HG02642 (cell line): ENCODE measurements at regions not wholly inside any gene's neighbourhood (a gene's known extent, or its start where the extent isn't known, plus 50 kb on each side); places are given as distances from the start of the nearest gene placed in this dataset.
A peak's percentile ranks its signal among the peaks of the same experiment; 100 is the strongest.

ENCODE experiments used
- ATAC-seq: cut with Tn5 transposase; IDR thresholded peaks from one replicate; pipeline ENCODE4 v1.9.1; 2021; ENCODE audit warnings: mild to moderate bottlenecking; ENCODE audit not compliant: unreplicated experiment, poor library complexity

DNA sequence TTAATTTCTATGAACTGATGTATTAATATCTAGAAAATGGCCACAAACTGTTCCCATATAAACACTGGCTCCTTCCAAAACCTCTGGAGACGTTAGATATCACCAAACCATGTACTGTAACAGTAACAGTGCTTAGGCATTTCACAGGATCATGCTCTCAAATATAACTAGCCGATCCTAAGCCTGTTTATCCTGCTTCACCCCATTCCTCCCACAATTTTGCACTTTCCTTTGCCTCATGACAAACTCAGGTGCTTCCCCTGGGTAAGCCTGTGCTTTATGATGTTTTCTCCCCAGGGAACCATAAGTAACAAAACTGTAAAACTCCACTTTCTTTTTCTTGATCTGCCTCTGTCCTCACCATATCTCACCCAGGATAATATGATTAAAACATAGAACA is 452.3 kb downstream of the PLA2G4A start:
- no peak for ATAC-seq

- no peak for ATAC-seq
Measured at GRCh38 chr1:187283984-187284383, 455.2 kb downstream of the PLA2G4A start.

DNA sequence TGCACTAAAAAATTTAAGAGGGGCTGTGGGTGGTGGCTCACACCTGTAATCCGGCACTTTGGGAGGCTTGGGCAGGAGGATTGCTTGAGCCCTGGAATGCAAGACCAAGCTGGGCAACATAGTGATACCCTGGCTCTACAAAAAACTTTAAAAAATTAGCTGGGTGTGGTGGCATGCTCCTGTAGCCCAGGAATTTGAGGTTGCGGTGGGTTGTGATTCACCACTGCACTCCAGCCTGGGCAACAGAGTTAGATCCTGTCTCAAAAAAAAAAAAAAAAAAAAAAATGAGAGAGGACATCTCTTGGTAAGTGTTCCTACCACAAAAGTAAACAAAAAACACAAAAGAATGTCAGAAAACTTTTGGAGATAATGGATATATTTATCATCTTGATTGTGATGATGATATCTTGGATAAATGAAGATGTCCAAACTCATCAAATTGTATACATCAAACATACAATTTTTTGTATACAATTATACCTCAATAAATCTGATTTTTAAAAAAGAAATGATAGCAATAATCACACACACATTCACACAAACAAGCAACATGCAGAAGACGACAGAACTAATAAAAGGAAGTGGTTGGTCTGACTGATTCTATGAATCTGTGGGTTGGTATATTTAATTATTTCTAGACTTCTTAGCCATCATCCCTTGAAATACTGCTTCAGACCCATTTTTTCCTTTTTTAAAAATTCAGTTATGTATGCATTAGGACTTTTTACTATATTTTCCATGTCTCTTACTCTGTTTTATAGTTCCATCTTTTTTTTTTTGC is 465.9 kb downstream of the PLA2G4A start:
- no peak for ATAC-seq

- no peak for ATAC-seq
Measured at GRCh38 chr1:187300081-187300480, 471.3 kb downstream of the PLA2G4A start.

DNA sequence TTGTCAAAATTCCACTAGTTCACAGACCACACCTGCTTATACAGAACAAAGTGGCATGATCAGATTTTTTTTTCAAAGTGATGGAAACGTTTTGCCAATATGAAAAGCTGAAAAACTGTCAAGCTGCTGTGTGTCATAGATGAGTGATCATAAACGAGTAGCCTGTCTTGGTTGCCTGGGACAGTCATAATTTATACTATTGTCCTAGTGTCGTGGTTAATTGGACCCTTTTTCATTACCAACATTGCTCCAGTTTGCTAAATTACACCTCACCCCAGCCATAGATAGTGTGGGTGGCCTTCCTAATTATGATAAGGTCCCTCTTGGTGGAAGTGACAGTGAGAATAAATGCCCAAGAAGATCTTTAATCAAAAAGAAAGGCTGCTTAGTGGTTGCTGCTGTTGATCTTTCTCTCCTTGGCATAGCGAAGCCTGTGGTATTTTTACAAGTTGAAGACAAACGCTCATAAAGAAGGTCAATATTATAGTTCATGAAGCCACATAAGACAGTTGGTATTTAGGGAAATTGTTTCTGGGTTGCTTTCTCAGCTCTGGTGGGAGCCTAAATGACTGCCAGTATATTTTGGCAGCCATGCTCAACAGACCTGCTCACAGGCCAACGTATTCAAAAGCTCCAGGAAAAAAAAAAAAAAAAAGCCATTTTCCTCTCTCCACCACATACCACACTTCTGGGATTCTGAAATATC is 478.1 kb downstream of the PLA2G4A start:
- ATAC-seq = no peak

DNA sequence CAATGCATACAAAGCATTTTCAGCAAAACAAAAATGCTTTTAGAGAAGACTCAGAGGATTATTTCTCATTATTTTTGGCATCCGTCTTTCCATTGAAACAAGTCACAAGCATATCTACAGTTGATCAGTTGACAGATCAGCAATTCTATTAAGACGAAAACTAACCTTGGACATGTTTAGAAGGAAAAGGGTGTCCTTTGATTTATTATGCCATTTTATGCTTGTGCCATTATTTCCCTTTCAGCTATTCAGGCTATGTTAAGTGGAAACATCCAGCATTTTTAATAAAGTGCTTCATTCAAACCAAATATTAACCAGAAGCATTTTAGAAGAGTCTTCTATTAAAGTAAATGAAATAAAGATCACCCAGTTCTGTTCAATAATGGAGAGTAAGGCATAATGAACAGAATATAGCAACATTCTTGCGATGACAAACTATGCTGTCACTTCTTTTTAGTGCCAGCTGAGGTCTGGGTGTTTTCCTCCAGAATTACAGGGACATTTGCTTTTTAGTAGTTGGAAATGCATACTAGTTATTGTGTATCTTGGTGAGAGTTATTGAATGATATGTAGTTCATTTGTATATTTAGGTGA is 481.4 kb downstream of the PLA2G4A start:
- no peak for ATAC-seq

DNA sequence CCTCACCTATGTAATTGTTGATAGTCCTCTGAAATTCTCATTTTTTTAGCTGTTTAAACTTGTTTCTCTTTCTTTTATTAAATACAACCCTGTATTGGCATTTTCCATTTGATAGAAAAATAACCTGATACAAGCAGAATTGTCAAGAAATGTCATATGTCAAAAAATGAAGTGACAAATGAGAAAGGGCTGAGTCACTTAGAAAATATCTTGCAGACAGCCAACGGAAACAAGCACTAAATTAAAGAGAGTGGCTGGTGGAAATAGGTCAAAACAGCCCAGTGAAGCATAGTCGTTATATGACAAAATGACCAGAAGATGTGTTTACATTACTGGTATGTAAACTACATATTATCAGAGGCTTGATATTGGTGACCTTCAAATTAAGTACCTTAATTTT is 484.4 kb downstream of the PLA2G4A start:
- no peak for ATAC-seq

- no peak for ATAC-seq
Measured at GRCh38 chr1:187326557-187326956, 497.8 kb downstream of the PLA2G4A start.

- ATAC-seq = no peak
Measured at GRCh38 chr1:187336441-187337168, 507.9 kb downstream of the PLA2G4A start.

GRCh38 chr1:187338762-187339412 is 510.1 kb downstream of the PLA2G4A start:
- ATAC-seq = no peak

- ATAC-seq = no peak
Measured at GRCh38 chr1:187342495-187342894, 513.7 kb downstream of the PLA2G4A start.

GRCh38 chr1:187374082-187374481 is 545.3 kb downstream of the PLA2G4A start:
- ATAC-seq = no peak

DNA sequence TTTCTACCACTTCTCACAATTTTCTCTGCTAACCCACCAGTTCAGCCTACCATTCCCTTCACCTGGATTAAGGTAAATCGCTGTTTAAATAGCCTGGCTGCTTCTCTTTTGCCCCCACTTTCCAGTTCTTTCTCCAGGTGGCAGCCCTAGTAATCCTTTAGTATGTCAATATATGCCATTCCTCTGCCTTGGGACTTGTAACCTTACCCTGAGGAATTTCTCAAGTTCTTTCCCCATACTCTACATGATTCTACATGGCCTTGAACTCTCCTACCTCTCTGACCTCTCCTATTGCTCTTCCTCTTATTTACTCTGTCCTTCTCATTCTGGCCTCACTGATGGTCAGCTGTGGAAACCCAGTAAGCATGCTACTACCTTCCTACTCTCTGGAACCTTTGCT is 546.0 kb downstream of the PLA2G4A start:
- no peak for ATAC-seq

GRCh38 chr1:187383366-187383765 is 554.6 kb downstream of the PLA2G4A start:
- ATAC-seq = no peak

GRCh38 chr1:187384504-187384903 is 555.8 kb downstream of the PLA2G4A start:
- ATAC-seq = peak; percentile 90

GRCh38 chr1:187390215-187390818 is 561.6 kb downstream of the PLA2G4A start:
- ATAC-seq = no peak

- ATAC-seq = no peak
Measured at GRCh38 chr1:187396226-187396625, 567.5 kb downstream of the PLA2G4A start.

- no peak for ATAC-seq
Measured at GRCh38 chr1:187396929-187397796, 568.4 kb downstream of the PLA2G4A start.
